ENCODE measurements at regions not wholly inside any gene's neighbourhood (a gene's known extent, or its start where the extent isn't known, plus 50 kb on each side); places are given as distances from the start of the nearest gene placed in this dataset.

GRCh38 chr3:76352051-76352450 lies 566.7 kb upstream of the ZNF717 start:
- DNase-seq: no peak

GRCh38 chr3:76352511-76353284 lies 567.3 kb upstream of the ZNF717 start:
- no peak for DNase-seq

GRCh38 chr3:76353683-76354082 lies 568.3 kb upstream of the ZNF717 start:
- no peak for DNase-seq

- no peak for DNase-seq
These were observed 575.7 kb upstream of the ZNF717 start for GRCh38 chr3:76361010-76361409.

GRCh38 chr3:76362643-76363042 lies 577.3 kb upstream of the ZNF717 start:
- no peak for DNase-seq

GRCh38 chr3:76365275-76365674 lies 579.9 kb upstream of the ZNF717 start:
- no peak for DNase-seq

GRCh38 chr3:76367281-76367680 lies 581.9 kb upstream of the ZNF717 start:
- DNase-seq: no peak

- no peak for DNase-seq
These were observed 583.8 kb upstream of the ZNF717 start for GRCh38 chr3:76369170-76369569.

- no peak for DNase-seq
These were observed 585.6 kb upstream of the ZNF717 start for GRCh38 chr3:76370749-76371520.

GRCh38 chr3:76372497-76372896 lies 587.1 kb upstream of the ZNF717 start:
- DNase-seq: no peak

- DNase-seq: no peak
These were observed 591.7 kb upstream of the ZNF717 start for GRCh38 chr3:76377074-76377473.

GRCh38 chr3:76378789-76379188 lies 593.4 kb upstream of the ZNF717 start:
- no peak for DNase-seq

- no peak for DNase-seq
These were observed 598.4 kb upstream of the ZNF717 start for GRCh38 chr3:76383781-76384180.

- DNase-seq: no peak
These were observed 601.7 kb upstream of the ZNF717 start for GRCh38 chr3:76387000-76387399.

GRCh38 chr3:76400141-76400540 lies 614.8 kb upstream of the ZNF717 start:
- no peak for DNase-seq

- no peak for DNase-seq
These were observed 617.6 kb upstream of the ZNF717 start for GRCh38 chr3:76402926-76403325.

- no peak for DNase-seq
These were observed 618.2 kb upstream of the ZNF717 start for GRCh38 chr3:76403556-76403955.

GRCh38 chr3:76405196-76405595 lies 619.8 kb upstream of the ZNF717 start:
- DNase-seq: no peak

- DNase-seq: no peak
These were observed 625.5 kb upstream of the ZNF717 start for GRCh38 chr3:76410762-76411281.

- DNase-seq: no peak
These were observed 624.5 kb upstream of the ROBO2 start for GRCh38 chr3:76415384-76415783.

- DNase-seq: no peak
These were observed 610.2 kb upstream of the ROBO2 start for GRCh38 chr3:76429581-76430177.

- no peak for DNase-seq
These were observed 607.5 kb upstream of the ROBO2 start for GRCh38 chr3:76432396-76432795.

GRCh38 chr3:76436894-76437293 lies 603.0 kb upstream of the ROBO2 start:
- no peak for DNase-seq

GRCh38 chr3:76438971-76439370 lies 600.9 kb upstream of the ROBO2 start:
- DNase-seq: no peak

All from activated CD4-positive, alpha-beta T cell treated with anti-CD3 and anti-CD28 coated beads for 48 hours (primary cell).